M059J (cell line): ENCODE measurements at regions not wholly inside any gene's neighbourhood (a gene's known extent, or its start where the extent isn't known, plus 50 kb on each side); places are given as distances from the start of the nearest gene placed in this dataset.
A peak's percentile ranks its signal among the peaks of the same experiment; 100 is the strongest.
"Not testable (repeated sequence)": the region's sequence is repeated elsewhere in the genome, so short reads cannot be mapped to it uniquely, and the experiment has no call there.

Experiments
- DNase-seq: peaks from one replicate; pipeline ENCODE4 v3.0.0-alpha.2; 2012; ENCODE audit warnings: low read depth

DNA sequence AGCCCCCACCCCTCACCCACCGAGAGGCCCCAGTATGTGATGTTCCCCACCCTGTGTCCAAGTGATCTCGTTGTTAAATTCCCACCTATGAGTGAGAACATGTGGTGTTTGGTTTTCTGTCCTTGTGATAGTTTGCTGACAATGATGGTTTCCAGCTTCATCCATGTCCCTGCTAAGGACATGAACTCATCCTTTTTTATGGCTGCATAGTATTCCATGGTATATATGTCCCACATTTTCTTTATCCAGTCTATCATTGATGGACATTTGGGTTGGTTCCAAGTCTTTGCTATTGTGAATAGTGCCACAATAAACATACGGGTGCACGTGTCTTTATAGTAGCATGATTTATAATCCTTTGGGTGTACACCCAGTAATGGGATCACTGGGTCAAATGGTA is 79.2 kb downstream of the PXDC1 start:
- DNase-seq: not testable (repeated sequence)

DNA sequence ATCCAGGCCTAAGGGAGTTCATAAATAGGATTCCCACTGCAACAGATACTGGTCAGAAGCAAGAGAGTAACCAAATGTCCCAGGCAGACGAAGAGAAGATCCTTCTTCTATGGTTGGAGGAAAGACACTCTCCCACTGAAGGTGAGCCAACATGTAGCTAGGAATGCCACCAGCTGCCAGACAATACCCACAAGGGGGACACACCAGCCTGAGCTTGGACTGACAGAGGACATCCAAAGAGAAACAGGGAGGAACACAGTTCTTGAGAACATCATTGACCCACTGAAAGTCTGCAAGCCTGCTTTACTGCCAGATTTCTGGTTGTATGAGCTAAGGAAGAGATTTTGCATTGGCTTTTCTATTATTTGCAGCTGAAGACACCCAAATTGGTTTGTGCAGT is 80.1 kb downstream of the PXDC1 start:
- no peak for DNase-seq

DNA sequence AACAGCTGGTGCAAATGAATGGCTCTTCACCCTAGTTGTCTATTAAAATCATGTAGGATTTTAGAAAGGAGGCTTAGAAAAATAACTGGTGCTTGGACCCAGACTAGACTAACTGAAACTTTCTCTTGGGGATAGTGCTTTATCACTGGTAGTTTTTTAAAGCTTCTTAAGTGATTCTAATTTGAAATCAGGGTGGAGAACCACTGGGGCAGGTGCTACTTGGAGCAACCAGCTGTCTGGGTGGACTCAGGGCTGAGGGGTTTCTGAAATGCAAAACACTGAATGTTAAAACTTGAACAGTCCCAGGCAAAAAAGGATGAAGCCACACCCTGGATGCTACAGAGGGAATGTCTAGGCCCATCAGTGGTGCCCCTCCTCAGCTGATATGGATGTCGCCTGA is 81.2 kb downstream of the PXDC1 start:
- DNase-seq: no peak

GRCh38 chr6:3669916-3670315 is 81.6 kb downstream of the PXDC1 start:
- no peak for DNase-seq

DNA sequence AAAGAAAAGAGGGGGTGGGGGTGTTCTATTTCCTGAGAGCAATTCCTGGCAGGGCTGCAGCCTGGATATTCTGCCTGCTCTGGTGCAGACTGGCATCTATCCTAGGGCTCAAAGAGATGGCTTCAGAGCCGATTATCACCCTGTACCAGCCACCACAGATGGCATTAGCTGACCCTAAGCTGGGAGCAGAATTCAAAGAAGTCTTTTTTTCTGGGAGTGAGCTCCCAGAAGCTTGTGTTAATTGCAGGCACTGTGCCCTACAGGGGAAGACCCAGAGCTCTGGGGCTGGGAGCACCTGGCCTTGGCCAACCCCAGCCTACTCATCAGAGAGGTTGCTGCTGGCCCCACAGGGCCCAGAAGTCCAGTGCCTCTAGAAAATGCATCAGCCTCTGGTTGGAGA is 85.9 kb downstream of the PXDC1 start:
- DNase-seq: no peak

DNA sequence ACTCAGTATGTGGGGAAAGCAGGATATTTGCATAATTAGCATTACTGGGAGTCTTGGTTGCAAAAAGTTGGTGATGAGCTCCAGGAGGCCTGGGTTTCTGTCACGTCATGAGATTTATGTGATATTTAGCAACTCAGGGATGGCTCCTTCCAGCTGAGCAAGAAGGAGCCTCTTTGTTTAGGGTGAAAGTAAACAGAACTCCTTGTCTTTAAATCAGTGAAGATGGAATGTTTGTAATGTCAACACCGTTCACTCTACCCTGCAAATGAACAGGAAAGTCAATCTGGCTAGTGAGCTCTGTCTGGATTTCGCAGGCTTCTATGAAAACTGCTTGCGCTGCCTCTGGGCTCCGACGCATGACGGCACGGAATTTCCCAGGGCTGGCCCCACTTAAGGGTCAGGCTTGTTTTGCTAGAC is 86.9 kb downstream of the PXDC1 start:
- DNase-seq: no peak

GRCh38 chr6:3663811-3664210 is 87.7 kb downstream of the PXDC1 start:
- DNase-seq: no peak

GRCh38 chr6:3663081-3663480 is 88.4 kb downstream of the PXDC1 start:
- no peak for DNase-seq

GRCh38 chr6:3661390-3661789 is 90.1 kb downstream of the PXDC1 start:
- DNase-seq: no peak

- DNase-seq: no peak
Measured at GRCh38 chr6:3660473-3660872, 91.0 kb downstream of the PXDC1 start.

GRCh38 chr6:3659748-3660147 is 91.8 kb downstream of the PXDC1 start:
- no peak for DNase-seq

DNA sequence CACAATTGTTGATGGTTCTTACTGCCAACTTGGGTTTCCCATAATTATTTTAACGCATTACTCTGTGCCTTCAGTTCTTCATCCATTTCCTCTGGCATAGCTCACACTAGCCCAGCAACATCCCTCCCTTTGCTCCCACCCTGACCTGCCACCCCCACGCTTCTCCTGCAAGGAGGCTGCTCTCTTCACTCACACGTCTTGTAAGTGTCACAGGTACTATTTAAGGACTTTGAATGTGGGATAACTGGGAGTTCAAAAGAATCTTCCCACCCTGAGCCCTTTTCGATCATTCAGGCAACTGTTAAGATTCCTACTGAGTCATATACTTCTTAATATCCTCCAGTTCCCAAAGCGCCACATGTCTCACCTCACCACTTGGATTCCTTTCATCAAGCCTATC is 95.4 kb downstream of the PXDC1 start:
- no peak for DNase-seq

DNA sequence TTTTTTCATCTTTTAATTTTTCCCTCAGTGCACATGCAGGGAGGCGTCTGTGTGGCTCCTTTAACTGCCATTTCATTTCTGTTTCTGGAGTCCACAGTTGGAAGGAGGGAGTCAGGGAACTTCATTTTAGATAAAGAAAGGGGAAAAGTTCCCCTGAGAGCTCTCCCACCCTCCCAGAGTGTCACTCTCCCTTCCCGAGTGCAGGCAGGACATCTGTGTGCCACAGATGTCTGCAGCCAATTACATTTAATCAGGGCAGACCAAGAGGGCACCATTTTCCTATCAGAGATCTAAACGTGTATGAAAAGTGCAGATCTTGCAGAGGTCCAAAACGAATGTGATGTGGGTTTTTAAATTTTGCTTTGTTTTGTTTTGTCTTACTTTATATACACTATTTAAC is 96.6 kb downstream of the PXDC1 start:
- DNase-seq: no peak

DNA sequence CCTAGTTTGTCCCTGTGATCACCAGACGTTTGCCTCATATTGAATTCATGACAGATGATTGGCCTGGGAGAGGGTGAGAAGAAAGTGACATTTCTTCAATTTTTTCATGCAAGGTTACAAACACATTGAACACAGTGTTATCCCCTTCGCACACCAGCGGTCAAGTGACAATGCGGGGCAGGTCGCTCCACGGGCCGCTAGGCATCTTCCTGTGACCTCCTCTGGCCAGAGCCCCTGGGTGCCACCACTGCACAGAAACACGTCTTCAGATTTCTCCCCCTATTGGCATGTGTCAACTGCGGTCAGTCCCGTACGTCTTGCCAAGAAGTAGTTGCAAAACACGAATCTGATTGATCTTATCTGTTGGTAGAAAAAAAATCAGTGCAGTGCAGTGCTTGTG is 97.1 kb downstream of the PXDC1 start:
- DNase-seq: no peak

GRCh38 chr6:3653528-3654070 is 97.9 kb downstream of the PXDC1 start:
- DNase-seq: no peak

GRCh38 chr6:3651698-3652229 is 99.7 kb downstream of the PXDC1 start:
- no peak for DNase-seq

DNA sequence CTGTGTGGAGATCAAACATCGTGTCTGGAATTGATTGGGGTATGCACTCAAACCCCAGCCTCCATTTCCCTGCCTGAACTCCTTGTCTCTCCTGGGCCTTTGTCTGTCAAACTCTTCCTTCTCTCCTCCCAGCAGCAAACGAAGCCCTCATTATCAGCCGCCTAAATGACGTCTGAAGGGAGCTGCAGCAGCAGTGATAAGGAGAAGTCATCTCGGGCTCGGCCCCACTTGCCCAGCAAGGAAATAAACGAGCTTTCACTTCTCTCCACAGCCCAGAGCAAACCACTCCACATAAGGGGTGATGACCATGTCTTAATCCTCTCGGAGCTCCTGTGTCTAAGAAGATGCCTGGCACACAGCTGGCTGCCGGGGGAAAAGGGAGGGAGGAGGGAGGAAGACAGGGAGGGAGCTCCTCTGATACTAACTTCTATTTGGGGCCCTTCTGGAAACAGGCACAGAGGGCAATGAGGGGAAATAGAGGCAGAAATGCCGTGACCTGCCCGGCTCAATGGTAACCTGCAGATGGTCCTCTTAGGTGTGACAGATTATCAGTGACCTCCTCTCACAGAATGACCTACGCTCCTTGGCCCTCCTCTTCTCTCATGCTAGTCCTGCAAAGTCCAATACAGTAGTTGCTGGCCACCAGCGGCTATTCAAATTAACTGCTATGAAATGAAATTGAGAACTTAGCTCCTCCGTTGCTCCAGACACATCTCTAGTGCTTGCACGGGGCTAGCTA is 100.4 kb downstream of the PXDC1 start:
- DNase-seq: no peak

DNA sequence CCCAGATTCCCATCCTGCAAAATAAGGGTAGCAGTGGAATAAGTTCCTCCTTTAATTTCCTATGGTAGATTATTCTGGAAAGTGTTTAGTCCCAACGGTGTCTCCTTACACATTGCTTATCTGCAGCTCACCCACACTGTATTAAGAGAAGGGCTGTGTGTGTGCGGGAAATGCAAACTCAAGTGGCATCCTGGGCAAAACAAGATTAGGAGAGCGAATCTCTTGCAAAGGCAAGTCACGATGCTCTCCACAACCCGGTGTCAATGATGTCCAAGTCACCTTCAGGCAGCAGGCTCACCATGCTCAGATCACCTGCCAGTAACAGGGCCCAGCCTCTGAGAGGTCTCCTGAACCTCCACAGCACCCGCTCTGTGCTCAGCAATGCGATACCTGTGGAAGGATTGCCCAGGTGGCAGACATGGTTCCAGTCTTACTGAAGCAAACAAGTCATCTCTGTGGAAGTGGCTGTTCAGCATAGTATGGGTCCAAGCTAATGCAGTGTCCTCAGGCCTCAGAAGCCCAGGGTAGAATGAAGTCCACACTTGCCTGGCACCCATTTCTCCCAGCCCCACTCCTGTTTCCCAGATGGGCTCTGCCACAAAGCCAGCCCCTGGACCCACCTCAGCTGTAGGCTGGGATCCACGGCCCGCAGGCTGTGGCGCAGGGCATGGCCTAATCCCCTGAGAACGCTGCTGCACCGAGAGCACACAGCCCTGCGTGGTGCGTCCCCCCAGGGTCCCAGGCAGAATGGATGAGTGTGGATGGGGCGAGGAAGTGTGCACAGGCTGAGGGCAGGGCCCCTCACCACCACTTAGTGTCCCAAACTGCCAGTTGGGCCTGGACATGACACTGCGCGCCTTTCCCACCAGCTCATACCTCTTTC is 101.2 kb downstream of the PXDC1 start:
- DNase-seq: no peak

DNA sequence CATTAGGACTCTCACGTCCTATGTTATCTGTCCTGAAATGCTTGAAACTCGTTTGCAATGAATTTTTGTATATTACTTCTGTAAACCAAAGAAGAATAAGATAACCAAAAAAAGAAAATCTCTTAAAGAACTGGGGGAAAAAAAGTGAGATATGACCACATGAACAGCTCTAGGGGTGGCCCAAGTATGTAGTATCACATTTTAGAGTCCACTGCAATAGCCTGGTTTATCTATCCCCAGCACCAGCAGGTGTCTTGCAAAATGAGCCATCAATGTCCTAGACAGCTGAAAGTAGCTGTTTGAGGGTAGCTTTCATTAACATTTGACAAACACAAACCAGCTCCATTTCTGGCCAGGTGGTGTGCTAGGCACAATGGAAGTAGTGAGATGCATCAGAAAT is 102.8 kb downstream of the PXDC1 start:
- no peak for DNase-seq

DNA sequence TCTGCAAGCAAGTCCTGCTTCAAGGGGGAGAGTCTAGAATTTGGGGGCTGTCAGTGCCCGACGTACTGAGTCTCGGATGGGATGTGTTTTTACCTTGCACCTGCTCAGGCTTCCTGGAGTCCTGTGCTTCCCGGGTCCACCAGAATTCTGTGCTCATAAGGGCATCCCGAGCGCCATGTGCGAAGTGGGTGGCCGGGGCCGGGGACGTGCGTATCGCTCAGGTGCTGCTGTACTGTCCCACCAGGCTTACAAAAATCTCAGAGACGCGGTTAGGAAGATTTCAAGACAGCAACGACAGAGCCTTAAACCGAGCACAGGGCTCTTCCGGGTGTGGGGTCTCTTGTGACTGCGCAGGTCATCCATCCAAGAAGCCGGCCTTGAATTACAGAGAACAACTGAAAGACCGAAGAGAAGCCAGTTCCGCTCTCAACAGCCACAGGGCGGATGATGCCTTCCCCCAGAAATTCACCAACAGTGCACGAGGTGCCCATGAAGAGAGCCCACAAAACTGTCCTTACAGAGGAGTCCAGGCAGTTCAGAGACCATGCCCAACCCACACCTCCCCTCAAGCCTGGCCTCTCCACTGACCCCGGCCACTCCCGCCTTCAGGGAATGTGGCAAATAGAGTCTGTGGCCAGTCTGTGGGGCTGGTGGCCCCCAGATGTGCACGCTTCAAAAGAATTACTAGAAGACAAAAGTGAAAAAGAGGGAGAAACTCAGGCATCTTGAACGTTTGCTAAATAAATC is 104.7 kb downstream of the PXDC1 start:
- DNase-seq: no peak

DNA sequence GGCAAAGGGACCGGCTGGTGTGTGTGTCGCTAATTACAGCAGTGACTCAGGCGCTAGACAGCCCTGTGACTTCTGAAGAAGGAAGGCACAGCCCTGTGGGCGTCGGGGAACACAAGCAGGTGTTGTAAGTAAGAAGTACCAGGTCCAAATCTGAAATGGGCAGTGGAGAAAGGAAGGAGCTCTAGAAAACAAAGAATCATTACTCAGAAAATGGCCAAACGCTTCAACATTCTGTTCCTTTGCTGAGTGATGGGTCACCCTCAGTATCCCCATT is 106.8 kb downstream of the PXDC1 start:
- peak; percentile 18 for DNase-seq
